H1 (cell line): ENCODE measurements at regions not wholly inside any gene's neighbourhood (a gene's known extent, or its start where the extent isn't known, plus 50 kb on each side); places are given as distances from the start of the nearest gene placed in this dataset.

Experiments
- CTCF ChIA-PET: fragments of 300-600 bp; sonication (Branson Sonifier 250); formaldehyde crosslinking; loops from one replicate; lab custom pipeline; 2021; ENCODE audit not compliant: partially characterized antibody; lab: Charles Lee
- POLR2A ChIA-PET: fragments of 300-600 bp; sonication (Branson Sonifier 250); formaldehyde crosslinking; loops from one replicate; lab custom pipeline; 2021; ENCODE audit warnings: inconsistent platforms; ENCODE audit not compliant: partially characterized antibody; lab: Charles Lee
- DNase-seq, 2 experiments: peaks; one replicate each; pipeline versions ENCODE4 v3.0.0 to v3.0.0-alpha.2; 2010 to 2022; ENCODE audit warnings: low spot score in 2 of 2, low read depth in 1 of 2, mixed read lengths in 1 of 2
- FAIRE-seq: peaks from 2 replicates; lab custom pipeline; 2011; peaks lifted over from hg19 to GRCh38; lab: Jason Lieb, UNC
- H2AFZ ChIP-seq: 2 replicates; pipeline ENCODE4 v1.8.1; 2012; ENCODE audit warnings: low read length, inconsistent platforms
- H2AK5ac ChIP-seq: 2 replicates; pipeline ENCODE4 v1.6.1; 2013; ENCODE audit warnings: low read depth, low read length
- H2BK120ac ChIP-seq: replicated peaks from 2 replicates; pipeline ENCODE3; 2013; ENCODE audit warnings: low read depth, low read length, inconsistent platforms
- H2BK12ac ChIP-seq: 2 replicates; pipeline ENCODE4 v1.6.1; 2013; ENCODE audit warnings: low read depth, low read length
- H2BK15ac ChIP-seq: 2 replicates; pipeline ENCODE4 v1.6.1; 2013; ENCODE audit warnings: low read length
- H2BK20ac ChIP-seq: 2 replicates; pipeline ENCODE4 v1.6.1; 2013; ENCODE audit warnings: low read length
- H2BK5ac ChIP-seq: 2 replicates; pipeline ENCODE4 v1.6.1; 2013; ENCODE audit warnings: low read depth, low read length
- H3K14ac ChIP-seq: 2 replicates; pipeline ENCODE4 v1.6.1; 2013; ENCODE audit warnings: inconsistent platforms; ENCODE audit not compliant: insufficient read length
- H3K18ac ChIP-seq: 2 replicates; pipeline ENCODE4 v1.6.1; 2013; ENCODE audit warnings: low read length; ENCODE audit errors: extremely low read depth
- H3K23ac ChIP-seq: 2 replicates; pipeline ENCODE4 v1.6.1; 2013; ENCODE audit warnings: inconsistent platforms; ENCODE audit not compliant: insufficient read length
- H3K23me2 ChIP-seq: 2 replicates; pipeline ENCODE4 v1.6.1; 2013; ENCODE audit warnings: low read depth, low read length
- H3K27ac ChIP-seq: 2 replicates; pipeline ENCODE4 v1.6.1; 2011; ENCODE audit warnings: low read depth, low read length, inconsistent platforms
- H3K27me3 ChIP-seq, 4 experiments: replicated peaks in 1 of 4; 1 replicate in 1 of 4; 2 replicates in 3 of 4; pipeline versions ENCODE4 v1.6.1 to v1.8.1; 2011 to 2013; ENCODE audit warnings: low read length in 3 of 4, mild to moderate bottlenecking in 3 of 4, inconsistent platforms in 2 of 4, mixed read lengths in 2 of 4, moderate library complexity in 1 of 4; ENCODE audit not compliant: control insufficient read depth in 3 of 4, insufficient read depth in 3 of 4; ENCODE audit errors: extremely low read depth in 1 of 4
- H3K36me3 ChIP-seq, 4 experiments: 2 replicates each; pipeline versions ENCODE4 v1.6.1 to v1.8.1; 2011 to 2013; ENCODE audit warnings: mild to moderate bottlenecking in 4 of 4, low read length in 3 of 4, moderate library complexity in 2 of 4, control low read depth in 1 of 4, inconsistent platforms in 1 of 4; ENCODE audit not compliant: insufficient read depth in 4 of 4, control insufficient read depth in 2 of 4
- H3K4ac ChIP-seq: replicated peaks from 2 replicates; pipeline ENCODE3; 2013; ENCODE audit warnings: low read length, low read depth, mixed read lengths, inconsistent platforms; ENCODE audit not compliant: insufficient read length
- H3K4me1 ChIP-seq, 4 experiments: replicated peaks in 1 of 4; 1 replicate in 1 of 4; 2 replicates in 3 of 4; pipeline versions ENCODE4 v1.6.1 to v1.8.1; 2011 to 2013; ENCODE audit warnings: low read length in 3 of 4, inconsistent platforms in 2 of 4, mixed read lengths in 1 of 4; ENCODE audit not compliant: insufficient read depth in 4 of 4, control insufficient read depth in 3 of 4
- H3K4me2 ChIP-seq, 2 experiments: 2 replicates each; pipeline versions ENCODE4 v1.6.1 to v1.8.1; 2011 to 2013; ENCODE audit warnings: low read depth in 2 of 2, low read length in 2 of 2, control low read depth in 1 of 2, inconsistent platforms in 1 of 2, mild to moderate bottlenecking in 1 of 2; ENCODE audit not compliant: insufficient read depth in 1 of 2
- H3K4me3 ChIP-seq, 4 experiments: fragments of 200-600, 300-600 bp in 1 of 4; sonication (generic), shearing (Covaris generic), sonication (Bioruptor Twin) in 1 of 4; 2 replicates each; pipeline versions ENCODE4 v1.5.1 to v1.8.1; 2011 to 2016; ENCODE audit warnings: low read length in 4 of 4, low read depth in 3 of 4, control low read depth in 2 of 4, inconsistent platforms in 2 of 4, mild to moderate bottlenecking in 2 of 4, mixed read lengths in 1 of 4, moderate library complexity in 1 of 4; ENCODE audit not compliant: insufficient read depth in 2 of 4; ENCODE audit errors: extremely low read depth in 1 of 4
- H3K56ac ChIP-seq: replicated peaks from 2 replicates; pipeline ENCODE3; 2013; ENCODE audit warnings: low read depth, mild to moderate bottlenecking, mixed read lengths, low read length, inconsistent platforms; ENCODE audit not compliant: insufficient read length
- H3K79me1 ChIP-seq: 2 replicates; pipeline ENCODE4 v1.6.1; 2013; ENCODE audit warnings: low read depth, low read length, control low read depth
- H3K79me2 ChIP-seq, 2 experiments: 2 replicates each; pipeline versions ENCODE4 v1.6.1 to v1.8.1; 2012 to 2013; ENCODE audit warnings: low read length in 2 of 2, mild to moderate bottlenecking in 2 of 2, inconsistent platforms in 1 of 2; ENCODE audit not compliant: insufficient read depth in 2 of 2, control insufficient read depth in 1 of 2
- H3K9ac ChIP-seq, 4 experiments: replicated peaks in 1 of 4; 1 replicate in 1 of 4; 2 replicates in 3 of 4; pipeline versions ENCODE4 v1.6.1 to v1.8.1; 2011 to 2013; ENCODE audit warnings: low read depth in 3 of 4, low read length in 3 of 4, control low read depth in 2 of 4, mild to moderate bottlenecking in 2 of 4, moderate library complexity in 2 of 4, inconsistent platforms in 1 of 4; ENCODE audit errors: extremely low read depth in 1 of 4
- H3K9me3 ChIP-seq, 2 experiments: 2 replicates each; pipeline versions ENCODE4 v1.6.1 to v1.8.1; 2012 to 2013; ENCODE audit warnings: mild to moderate bottlenecking in 2 of 2, moderate library complexity in 2 of 2, control low read depth in 1 of 2, inconsistent platforms in 1 of 2, low read depth in 1 of 2, low read length in 1 of 2, mixed read lengths in 1 of 2; ENCODE audit not compliant: insufficient read depth in 2 of 2
- H4K20me1 ChIP-seq, 2 experiments: replicated peaks in 1 of 2; 2 replicates each; pipeline versions ENCODE3 to v1.8.1; 2011 to 2013; ENCODE audit warnings: inconsistent platforms in 2 of 2, low read length in 2 of 2, mild to moderate bottlenecking in 1 of 2; ENCODE audit not compliant: insufficient read depth in 2 of 2, control insufficient read depth in 1 of 2
- H4K5ac ChIP-seq: 2 replicates; pipeline ENCODE4 v1.6.1; 2013; ENCODE audit warnings: low read length, low read depth, mixed read lengths, inconsistent platforms; ENCODE audit not compliant: insufficient read length
- H4K8ac ChIP-seq: 2 replicates; pipeline ENCODE4 v1.8.0; 2013; ENCODE audit warnings: mild to moderate bottlenecking, moderate library complexity, low read length, inconsistent platforms; ENCODE audit not compliant: insufficient read depth; ENCODE audit errors: extremely low read depth
- H4K91ac ChIP-seq: replicated peaks from 2 replicates; pipeline ENCODE3; 2013; ENCODE audit warnings: low read length, mixed read lengths, inconsistent platforms; ENCODE audit not compliant: insufficient read length
- CBX5 ChIP-seq: fragments of 300-800, 300-1000 bp; sonication (generic); IDR thresholded peaks from 2 replicates; pipeline ENCODE4 v1.7.1; 2016; ENCODE audit warnings: antibody characterized with exemption, low read length, low read depth
- HDAC2 ChIP-seq, 2 experiments: fragments of 300-600 bp in 1 of 2; sonication (generic) in 1 of 2; IDR thresholded peaks; 2 replicates each; pipeline ENCODE4 v1.6.1; 2011 to 2012; ENCODE audit warnings: low read depth in 2 of 2, low read length in 2 of 2, mild to moderate bottlenecking in 2 of 2, moderate library complexity in 2 of 2, borderline replicate concordance in 1 of 2, inconsistent platforms in 1 of 2
- KDM1A ChIP-seq: fragments of 200-600, 300-600 bp; sonication (generic); IDR thresholded peaks from 2 replicates; pipeline ENCODE4 v1.7.1; 2016; ENCODE audit warnings: mild to moderate bottlenecking, low read length, borderline replicate concordance
- RAD21 ChIP-seq, 2 experiments: IDR thresholded peaks in 1 of 2; conservative IDR thresholded peaks in 1 of 2; 2 replicates each; pipeline ENCODE4 v1.6.1; 2011; ENCODE audit warnings: low read depth in 2 of 2, low read length in 2 of 2, improper control_type of control experiment in 1 of 2, inconsistent platforms in 1 of 2, mild to moderate bottlenecking in 1 of 2, moderate library complexity in 1 of 2
- RFX5 ChIP-seq: IDR thresholded peaks from 2 replicates; pipeline ENCODE4 v1.6.1; 2011; ENCODE audit warnings: low read depth, low read length, improper control_type of control experiment, borderline replicate concordance
- SP1 ChIP-seq: IDR thresholded peaks from 2 replicates; pipeline ENCODE4 v1.6.1; 2011; ENCODE audit warnings: low read depth, low read length
- SRF ChIP-seq: IDR thresholded peaks from 2 replicates; pipeline ENCODE4 v1.6.1; 2011; ENCODE audit warnings: mild to moderate bottlenecking, low read depth, low read length, moderate library complexity
- WGBS, 2 experiments: shearing (Covaris generic) in 1 of 2; methylation state at CpG; one replicate each; pipeline versions ENCODE4 v1.1.6 to v1.1.7; 2013 to 2015; ENCODE audit warnings: low lambda C conversion rate in 2 of 2, mixed read lengths in 2 of 2, inconsistent platforms in 1 of 2, low coverage in 1 of 2, missing lambda C conversion rate in 1 of 2; ENCODE audit not compliant: insufficient replicate concordance in 2 of 2, insufficient coverage in 1 of 2, insufficient read length in 1 of 2; ENCODE audit errors: extremely low coverage in 1 of 2, missing lambda C conversion rate in 1 of 2; 5-methylcytosine and 5-hydroxymethylcytosine counted together
- TF ChIP-seq, protein P1 (sequence below): IDR thresholded peaks from 2 replicates; pipeline ENCODE4 v1.6.1; 2012; ENCODE audit warnings: inconsistent platforms
- TF ChIP-seq, protein P2 (sequence below): IDR thresholded peaks from 2 replicates; pipeline ENCODE4 v1.6.1; 2012; ENCODE audit warnings: low read length, inconsistent platforms
- TF ChIP-seq, protein P3 (sequence below): IDR thresholded peaks from 2 replicates; pipeline ENCODE4 v1.6.1; 2011; ENCODE audit warnings: low read length, improper control_type of control experiment

DNA sequence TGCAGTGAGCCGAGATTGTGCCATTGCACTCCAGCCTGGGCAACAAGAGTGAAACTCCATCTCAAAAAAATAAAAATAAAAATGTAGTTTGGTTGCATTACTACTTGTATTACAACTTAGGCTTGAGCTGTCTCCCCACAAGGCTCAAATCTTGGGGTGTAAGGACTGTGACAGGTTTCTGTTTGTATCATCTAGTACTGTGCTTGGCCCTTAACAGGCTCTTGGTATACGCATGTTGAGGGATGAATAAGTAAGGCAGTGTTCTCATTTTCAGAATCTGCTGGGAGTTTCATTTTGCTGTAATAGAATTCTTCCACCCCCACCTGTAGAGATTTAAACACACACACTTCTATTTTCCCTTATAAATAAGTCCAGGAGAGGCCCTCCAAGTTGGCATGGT is 289.4 kb upstream of the EEF2KMT start:
- Histone ChIP-seq H3K23ac (no peak overlapping the region), H2BK15ac (no peak overlapping the region), H3K79me1 (no peaks in the 10 kb centered on the region), H4K20me1 (no peaks in the 10 kb centered on the region), H3K36me3 (no peaks in the 10 kb centered on the region), H3K79me2 (no peaks in the 10 kb centered on the region), H2AK5ac (no peak overlapping the region), H3K4ac (no peak overlapping the region), H3K14ac (no peak overlapping the region), H3K27me3 (no peaks in the 10 kb centered on the region; a peak in 1 of 7 replicates), H2BK12ac (no peak overlapping the region), H3K4me1 (no peaks in the 10 kb centered on the region; a peak in 1 of 7 replicates), H3K56ac (no peak overlapping the region), H2BK5ac (no peak overlapping the region), H2BK120ac (no peak overlapping the region), H3K4me3 (no peak overlapping the region), H3K9ac (no peak overlapping the region), H4K8ac (no peak overlapping the region), H4K91ac (no peak overlapping the region), H3K18ac (no peak overlapping the region), H3K9me3 (peaks cover 0 to 6% of the 10 kb centered on the region in 2 experiments; a peak in 1 of 4 replicates), H2AFZ (no peak overlapping the region), H2BK20ac (no peak overlapping the region), H3K27ac (no peak overlapping the region)
- no peak for DNase-seq
- TF ChIP-seq CBX5 (no peak), HDAC2 (IDR thresholded peaks at IDR 0.05; ENCODE audit: borderline replicate concordance in 1 of 2, low read depth in 2 of 2, low read length in 2 of 2) (no peak), KDM1A (no peak), RAD21 (IDR thresholded peaks at IDR 0.05 in 1 of 2, conservative IDR thresholded peaks at IDR 0.05 in 1 of 2; ENCODE audit: low read depth in 2 of 2, low read length in 2 of 2) (no peak), RFX5 (no peak), SP1 (no peak), SRF (no peak)
- TF ChIP-seq, protein P1, sequence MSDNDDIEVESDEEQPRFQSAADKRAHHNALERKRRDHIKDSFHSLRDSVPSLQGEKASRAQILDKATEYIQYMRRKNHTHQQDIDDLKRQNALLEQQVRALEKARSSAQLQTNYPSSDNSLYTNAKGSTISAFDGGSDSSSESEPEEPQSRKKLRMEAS = no peak
- TF ChIP-seq, protein P2, sequence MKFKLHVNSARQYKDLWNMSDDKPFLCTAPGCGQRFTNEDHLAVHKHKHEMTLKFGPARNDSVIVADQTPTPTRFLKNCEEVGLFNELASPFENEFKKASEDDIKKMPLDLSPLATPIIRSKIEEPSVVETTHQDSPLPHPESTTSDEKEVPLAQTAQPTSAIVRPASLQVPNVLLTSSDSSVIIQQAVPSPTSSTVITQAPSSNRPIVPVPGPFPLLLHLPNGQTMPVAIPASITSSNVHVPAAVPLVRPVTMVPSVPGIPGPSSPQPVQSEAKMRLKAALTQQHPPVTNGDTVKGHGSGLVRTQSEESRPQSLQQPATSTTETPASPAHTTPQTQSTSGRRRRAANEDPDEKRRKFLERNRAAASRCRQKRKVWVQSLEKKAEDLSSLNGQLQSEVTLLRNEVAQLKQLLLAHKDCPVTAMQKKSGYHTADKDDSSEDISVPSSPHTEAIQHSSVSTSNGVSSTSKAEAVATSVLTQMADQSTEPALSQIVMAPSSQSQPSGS = no peak
- TF ChIP-seq, protein P3, sequence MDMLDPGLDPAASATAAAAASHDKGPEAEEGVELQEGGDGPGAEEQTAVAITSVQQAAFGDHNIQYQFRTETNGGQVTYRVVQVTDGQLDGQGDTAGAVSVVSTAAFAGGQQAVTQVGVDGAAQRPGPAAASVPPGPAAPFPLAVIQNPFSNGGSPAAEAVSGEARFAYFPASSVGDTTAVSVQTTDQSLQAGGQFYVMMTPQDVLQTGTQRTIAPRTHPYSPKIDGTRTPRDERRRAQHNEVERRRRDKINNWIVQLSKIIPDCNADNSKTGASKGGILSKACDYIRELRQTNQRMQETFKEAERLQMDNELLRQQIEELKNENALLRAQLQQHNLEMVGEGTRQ = no peak
- TF ChIP-seq, all 59 proteins: peak for 0
- Histone ChIP-seq H4K5ac (no peak overlapping the region), H3K23me2 (no peaks in the 10 kb centered on the region), H3K4me2 (no peak overlapping the region)
- no peak for FAIRE-seq
- CTCF ChIA-PET = no interaction called here
- POLR2A ChIA-PET = no interaction called here
- 90% methylated on average over 2 of the region's 2 CpGs; no CpG with 5 or more reads in 1 of the 2 experiments for WGBS, 2 experiments
